Astrocyte (in vitro differentiated cells and primary cell): ENCODE measurements at regions not wholly inside any gene's neighbourhood (a gene's known extent, or its start where the extent isn't known, plus 50 kb on each side); places are given as distances from the start of the nearest gene placed in this dataset.

Experiments used
- DNase-seq: peaks from one replicate; pipeline ENCODE4 v3.0.0-alpha.2; 2010; ENCODE audit warnings: low read depth
- FAIRE-seq: peaks from 2 replicates; lab custom pipeline; 2011; peaks lifted over from hg19 to GRCh38; lab: Jason Lieb, UNC
- H2AFZ ChIP-seq: 2 replicates; pipeline ENCODE4 v1.6.0; 2012; ENCODE audit warnings: low read depth, low read length, inconsistent platforms
- H3K27ac ChIP-seq: 2 replicates; pipeline ENCODE4 v1.5.1; 2011; ENCODE audit warnings: low read depth, low read length, inconsistent platforms
- H3K27me3 ChIP-seq: 2 replicates; pipeline ENCODE4 v1.6.0; 2011; ENCODE audit warnings: low read length, inconsistent platforms; ENCODE audit not compliant: insufficient read depth
- H3K36me3 ChIP-seq: 2 replicates; pipeline ENCODE4 v1.5.1; 2011; ENCODE audit warnings: low read length, inconsistent platforms; ENCODE audit not compliant: insufficient read depth
- H3K4me1 ChIP-seq: 2 replicates; pipeline ENCODE4 v1.5.1; 2011; ENCODE audit warnings: low read length, inconsistent platforms; ENCODE audit not compliant: insufficient read depth
- H3K4me2 ChIP-seq: 2 replicates; pipeline ENCODE4 v1.6.0; 2012; ENCODE audit warnings: low read length, inconsistent platforms
- H3K4me3 ChIP-seq: 2 replicates; pipeline ENCODE4 v1.5.1; 2011; ENCODE audit warnings: low read depth, mild to moderate bottlenecking, low read length, inconsistent platforms; ENCODE audit not compliant: insufficient read depth
- H3K79me2 ChIP-seq: 2 replicates; pipeline ENCODE4 v1.6.0; 2012; ENCODE audit warnings: mild to moderate bottlenecking, low read length, inconsistent platforms; ENCODE audit not compliant: insufficient read depth
- H3K9ac ChIP-seq: 2 replicates; pipeline ENCODE4 v1.6.0; 2012; ENCODE audit warnings: mild to moderate bottlenecking, low read length, inconsistent platforms
- H3K9me3 ChIP-seq: 2 replicates; pipeline ENCODE4 v1.5.1; 2012; ENCODE audit warnings: low read depth, mild to moderate bottlenecking, low read length, inconsistent platforms; ENCODE audit not compliant: insufficient read depth
- H4K20me1 ChIP-seq: 2 replicates; pipeline ENCODE4 v1.6.0; 2012; ENCODE audit warnings: low read length, inconsistent platforms; ENCODE audit not compliant: insufficient read depth
- H3K27ac Mint-ChIP-seq: one replicate; pipeline ENCODE4 v1.8.0; 2021; ENCODE audit warnings: mild to moderate bottlenecking, mixed read lengths; ENCODE audit not compliant: unreplicated experiment
- H3K27me3 Mint-ChIP-seq: one replicate; pipeline ENCODE4 v1.8.0; 2021; ENCODE audit warnings: low read depth, mixed read lengths; ENCODE audit not compliant: unreplicated experiment
- H3K36me3 Mint-ChIP-seq: one replicate; pipeline ENCODE4 v1.8.0; 2021; ENCODE audit warnings: low read depth, mixed read lengths; ENCODE audit not compliant: unreplicated experiment
- H3K4me1 Mint-ChIP-seq: one replicate; pipeline ENCODE4 v1.8.0; 2021; ENCODE audit warnings: low read depth, mixed read lengths; ENCODE audit not compliant: unreplicated experiment
- H3K4me3 Mint-ChIP-seq: one replicate; pipeline ENCODE4 v1.8.0; 2021; ENCODE audit warnings: mild to moderate bottlenecking, moderate library complexity, mixed read lengths; ENCODE audit not compliant: unreplicated experiment
- H3K9me3 Mint-ChIP-seq: one replicate; pipeline ENCODE4 v1.8.0; 2021; ENCODE audit warnings: mild to moderate bottlenecking, mixed read lengths; ENCODE audit not compliant: unreplicated experiment
- EZH2 ChIP-seq: IDR thresholded peaks from 2 replicates; pipeline ENCODE4 v1.6.1; 2012; ENCODE audit warnings: mild to moderate bottlenecking, low read length, inconsistent platforms; ENCODE audit not compliant: insufficient read depth
- TF ChIP-seq, protein P1 (sequence below): IDR thresholded peaks from 2 replicates; pipeline ENCODE4 v1.5.1; 2011; ENCODE audit warnings: low read depth, mild to moderate bottlenecking, inconsistent platforms, low read length, moderate library complexity; ENCODE audit not compliant: insufficient read depth

GRCh38 chr5:158058208-158059120, 199.5 kb upstream of the CLINT1 start:
- Histone ChIP-seq H2AFZ (no peak overlapping the region), H3K36me3 (no peaks in the 10 kb centered on the region), H3K4me3 (no peak overlapping the region), H3K27ac (no peak overlapping the region), H4K20me1 (no peaks in the 10 kb centered on the region), H3K79me2 (no peaks in the 10 kb centered on the region), H3K27me3 (no peaks in the 10 kb centered on the region), H3K9me3 (no peaks in the 10 kb centered on the region), H3K4me2 (no peak overlapping the region), H3K9ac (no peak overlapping the region), H3K4me1 (peaks cover 5% of the 10 kb centered on the region)
- Mint-ChIP-seq H3K4me3 (no peak overlapping the region), H3K27ac (peak overlapping the region; percentile 37), H3K4me1 (peaks cover 18% of the 10 kb centered on the region), H3K36me3 (no peaks in the 10 kb centered on the region), H3K27me3 (peaks cover 1% of the 10 kb centered on the region), H3K9me3 (no peaks in the 10 kb centered on the region)
- FAIRE-seq (peak; percentile 17), DNase-seq (no peak)
- TF ChIP-seq EZH2: no peak
- TF ChIP-seq, protein P1, sequence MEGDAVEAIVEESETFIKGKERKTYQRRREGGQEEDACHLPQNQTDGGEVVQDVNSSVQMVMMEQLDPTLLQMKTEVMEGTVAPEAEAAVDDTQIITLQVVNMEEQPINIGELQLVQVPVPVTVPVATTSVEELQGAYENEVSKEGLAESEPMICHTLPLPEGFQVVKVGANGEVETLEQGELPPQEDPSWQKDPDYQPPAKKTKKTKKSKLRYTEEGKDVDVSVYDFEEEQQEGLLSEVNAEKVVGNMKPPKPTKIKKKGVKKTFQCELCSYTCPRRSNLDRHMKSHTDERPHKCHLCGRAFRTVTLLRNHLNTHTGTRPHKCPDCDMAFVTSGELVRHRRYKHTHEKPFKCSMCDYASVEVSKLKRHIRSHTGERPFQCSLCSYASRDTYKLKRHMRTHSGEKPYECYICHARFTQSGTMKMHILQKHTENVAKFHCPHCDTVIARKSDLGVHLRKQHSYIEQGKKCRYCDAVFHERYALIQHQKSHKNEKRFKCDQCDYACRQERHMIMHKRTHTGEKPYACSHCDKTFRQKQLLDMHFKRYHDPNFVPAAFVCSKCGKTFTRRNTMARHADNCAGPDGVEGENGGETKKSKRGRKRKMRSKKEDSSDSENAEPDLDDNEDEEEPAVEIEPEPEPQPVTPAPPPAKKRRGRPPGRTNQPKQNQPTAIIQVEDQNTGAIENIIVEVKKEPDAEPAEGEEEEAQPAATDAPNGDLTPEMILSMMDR: no peak

DNA sequence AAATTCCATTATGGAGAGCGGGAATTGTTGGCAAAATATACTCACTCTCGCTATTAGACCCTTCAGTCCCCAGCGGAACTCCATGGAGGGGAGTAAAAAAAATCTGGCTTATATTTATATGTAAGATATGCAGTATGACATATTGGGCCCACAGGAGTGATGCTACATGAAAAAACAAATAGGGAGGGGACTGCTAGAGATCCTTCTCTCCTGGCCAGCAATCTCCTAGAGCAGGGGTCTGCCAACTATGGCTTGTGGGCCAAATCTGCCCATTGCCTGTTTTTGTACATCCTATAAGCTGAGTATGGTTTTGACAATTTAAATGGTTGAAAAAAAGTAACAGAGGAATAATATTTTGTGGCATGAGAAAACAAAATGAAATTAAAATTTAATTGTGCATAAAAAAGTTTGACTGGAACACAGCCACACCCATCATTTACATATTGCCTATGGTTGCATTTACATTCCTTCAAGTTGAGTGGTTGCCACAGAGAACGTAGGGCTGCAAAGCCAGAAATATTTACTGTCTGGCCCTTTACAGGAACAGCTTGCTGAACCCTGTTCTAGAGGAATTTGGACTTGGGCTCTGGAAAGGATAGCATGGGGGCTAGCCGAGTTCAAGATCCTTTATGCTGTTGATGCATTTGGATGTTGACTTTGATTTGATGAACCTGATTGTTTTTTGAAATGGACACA, 197.3 kb upstream of the CLINT1 start:
- Histone ChIP-seq H3K27me3 (no peaks in the 10 kb centered on the region), H3K4me1 (peaks cover 9% of the 10 kb centered on the region), H4K20me1 (no peaks in the 10 kb centered on the region), H3K27ac (no peak overlapping the region), H3K4me3 (no peak overlapping the region), H3K79me2 (no peaks in the 10 kb centered on the region), H3K9ac (no peak overlapping the region), H2AFZ (no peak overlapping the region), H3K9me3 (no peaks in the 10 kb centered on the region), H3K4me2 (no peak overlapping the region), H3K36me3 (no peaks in the 10 kb centered on the region)
- FAIRE-seq (no peak), DNase-seq (peak; percentile 37)
- peaks cover 21% of the 10 kb centered on the region for H3K4me1 Mint-ChIP-seq
- H3K27ac Mint-ChIP-seq: no peak overlapping the region
- TF ChIP-seq EZH2: no peak
- TF ChIP-seq, protein P1: no peak
- no peak overlapping the region for H3K4me3 Mint-ChIP-seq
- no peaks in the 10 kb centered on the region for H3K36me3 Mint-ChIP-seq
- H3K9me3 Mint-ChIP-seq: no peaks in the 10 kb centered on the region
- H3K27me3 Mint-ChIP-seq: peaks cover 1% of the 10 kb centered on the region
